Kidney glomerular epithelial cell (primary cell): ENCODE measurements at regions not wholly inside any gene's neighbourhood (a gene's known extent, or its start where the extent isn't known, plus 50 kb on each side); places are given as distances from the start of the nearest gene placed in this dataset.

Source experiments
- DNase-seq: peaks from one replicate; lab custom pipeline; 2025; lab: John Stamatoyannopoulos, UW

DNA sequence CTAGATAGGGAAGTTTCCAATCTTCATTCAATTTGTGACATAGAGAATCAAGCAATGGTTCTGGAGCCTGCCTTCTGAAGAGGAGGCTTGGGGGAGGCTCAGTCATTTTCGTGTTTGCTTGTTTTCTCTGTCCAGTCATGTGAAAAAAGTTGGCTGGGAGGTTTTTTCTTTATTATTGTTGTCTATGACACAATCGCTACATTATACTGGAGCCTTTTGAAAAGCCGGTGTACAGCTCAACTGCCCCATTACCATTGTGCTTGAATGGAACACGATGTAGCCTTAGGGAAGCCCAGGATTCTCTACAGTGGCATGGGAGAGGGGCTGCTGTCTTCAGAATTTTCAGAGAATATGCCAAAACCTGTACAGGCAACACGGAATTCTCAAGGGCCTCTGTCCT lies 57.9 kb upstream of the NCAM1 start:
- DNase-seq: peak; percentile 78

DNA sequence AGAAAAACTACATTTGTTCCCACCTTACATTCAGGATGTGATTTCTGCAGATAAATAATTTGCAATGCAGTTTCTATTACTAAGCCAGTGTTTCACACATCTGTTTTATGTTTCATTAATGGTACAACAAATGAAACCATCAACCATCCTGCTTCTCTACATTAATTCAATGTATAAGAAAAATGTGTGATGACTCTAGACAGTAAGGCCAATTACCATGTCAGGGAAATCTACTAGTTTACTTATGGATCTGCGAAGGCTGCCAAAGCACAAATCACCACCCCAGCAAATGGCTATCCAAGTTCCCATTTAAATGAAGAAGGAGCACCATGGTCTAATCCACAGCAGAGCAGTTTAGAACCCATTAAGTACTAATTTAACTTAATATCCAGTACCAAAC lies 50.1 kb upstream of the NCAM1 start:
- DNase-seq: no peak
